GM21717 (cell line): ENCODE measurements at regions not wholly inside any gene's neighbourhood (a gene's known extent, or its start where the extent isn't known, plus 50 kb on each side); places are given as distances from the start of the nearest gene placed in this dataset.
"Not testable (repeated sequence)": the region's sequence is repeated elsewhere in the genome, so short reads cannot be mapped to it uniquely, and the experiment has no call there.

Experiments used
- ATAC-seq: cut with Tn5 transposase; IDR thresholded peaks from one replicate; pipeline ENCODE4 v1.9.1; 2021; ENCODE audit warnings: mild to moderate bottlenecking, moderate library complexity; ENCODE audit not compliant: unreplicated experiment

GRCh38 chr18:27311114-27311513 lies 126.0 kb upstream of the CHST9 start:
- no peak for ATAC-seq

DNA sequence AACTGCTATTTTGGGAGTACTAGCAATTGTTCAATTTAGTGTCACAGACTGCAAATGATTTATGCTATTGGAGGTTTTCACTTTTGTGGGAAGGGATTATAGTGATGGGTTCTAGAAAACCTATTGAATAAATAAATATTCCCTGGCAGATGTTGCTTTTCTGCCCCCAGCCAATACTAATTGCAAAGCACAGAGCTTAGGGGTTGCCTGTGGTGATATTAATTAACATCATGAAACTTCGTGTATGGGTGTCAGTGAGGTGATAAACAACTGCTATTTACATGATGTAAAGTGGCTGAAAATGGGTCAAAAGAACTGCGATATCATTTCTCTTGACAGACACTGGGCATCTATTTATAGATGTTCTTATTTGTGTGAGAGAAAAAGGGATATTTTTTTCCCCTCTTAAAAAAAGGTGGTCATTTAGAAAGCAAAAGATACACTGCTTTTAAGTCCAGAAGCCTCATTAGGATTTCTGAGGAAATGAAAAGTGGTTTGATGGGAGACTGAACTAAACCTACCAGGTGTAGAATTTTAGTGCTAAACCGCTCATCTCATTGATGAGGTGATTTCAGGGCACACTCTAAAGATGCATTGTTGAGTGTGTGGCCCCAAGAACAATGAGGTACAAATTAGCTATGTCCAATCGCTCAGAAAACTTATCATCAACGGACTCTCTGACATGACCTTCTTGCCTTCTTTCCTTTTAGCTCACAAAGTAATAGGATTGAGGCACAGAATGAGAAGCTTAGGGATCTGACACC lies 116.7 kb upstream of the CHST9 start:
- no peak for ATAC-seq

DNA sequence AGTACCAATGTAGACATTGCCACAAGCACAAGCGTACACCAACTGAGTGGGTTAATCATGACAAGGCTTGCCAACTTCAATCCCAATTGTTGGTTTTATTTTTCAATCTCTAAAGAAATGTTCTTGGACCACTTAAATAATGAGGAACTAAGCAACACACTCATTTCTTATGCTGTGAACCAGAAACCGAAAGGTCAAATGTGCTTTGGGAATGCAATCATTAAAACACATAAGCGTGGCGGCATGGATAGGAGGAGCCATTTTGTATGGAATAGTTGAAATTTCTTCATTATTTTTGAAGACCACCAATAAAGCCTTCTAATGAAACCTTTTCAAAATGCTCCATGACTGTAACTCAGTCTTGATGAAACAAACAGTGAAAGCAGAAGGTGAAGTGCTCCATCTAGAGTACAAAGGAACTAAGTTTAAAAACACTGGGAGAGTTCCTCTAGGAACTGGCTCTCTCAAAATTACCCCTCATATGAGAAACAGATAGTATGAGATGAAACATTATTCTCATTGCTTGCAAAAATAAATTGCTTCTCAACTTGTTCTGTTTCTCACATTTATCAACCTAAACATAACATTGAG lies 113.2 kb upstream of the CHST9 start:
- no peak for ATAC-seq

DNA sequence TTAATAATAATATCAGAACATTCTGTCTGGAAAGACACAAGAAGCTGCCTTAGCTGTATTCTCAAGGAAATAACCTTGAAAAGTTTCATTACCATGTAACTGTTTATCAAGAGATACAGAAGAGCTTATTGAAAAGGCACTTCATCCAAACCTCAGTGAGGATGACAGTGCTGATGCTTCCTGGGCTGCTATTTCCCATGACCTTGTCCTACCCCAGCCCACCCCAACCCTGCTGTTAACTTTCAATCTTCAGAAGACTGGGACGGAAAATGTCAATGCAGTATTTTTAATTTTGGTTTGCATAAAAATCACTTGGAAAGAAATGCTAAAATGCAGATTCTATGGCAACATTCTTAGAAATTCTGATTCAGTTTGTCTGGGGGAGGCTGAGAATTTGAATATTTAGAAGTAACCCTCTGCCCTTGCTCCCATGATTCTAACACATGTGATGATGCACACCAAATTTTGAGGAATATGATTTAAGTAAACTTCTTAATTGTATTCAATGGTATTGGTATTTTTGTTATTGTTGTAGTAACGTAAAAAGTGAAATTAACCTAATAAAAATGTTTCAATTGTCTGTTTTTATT lies 101.0 kb upstream of the CHST9 start:
- ATAC-seq: not testable (repeated sequence)

DNA sequence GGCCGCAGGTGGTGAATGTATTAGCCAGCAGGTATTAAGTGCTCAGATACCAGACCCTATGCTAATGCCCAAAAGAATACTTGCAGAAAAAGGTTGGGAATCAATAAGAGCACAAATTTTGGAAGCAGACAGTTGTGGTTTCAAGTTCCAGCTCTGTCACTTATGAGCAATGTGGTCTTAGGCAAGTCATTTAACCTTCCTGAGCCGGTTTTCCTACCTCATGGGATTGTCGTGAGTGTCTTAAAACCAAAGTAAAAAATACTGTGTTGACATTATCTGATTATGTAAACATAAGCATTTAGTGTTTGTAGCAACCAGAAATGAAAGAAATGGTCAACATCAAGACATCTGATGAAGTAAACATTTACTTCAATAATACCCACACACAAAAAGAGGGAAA lies 93.0 kb upstream of the CHST9 start:
- ATAC-seq: no peak

DNA sequence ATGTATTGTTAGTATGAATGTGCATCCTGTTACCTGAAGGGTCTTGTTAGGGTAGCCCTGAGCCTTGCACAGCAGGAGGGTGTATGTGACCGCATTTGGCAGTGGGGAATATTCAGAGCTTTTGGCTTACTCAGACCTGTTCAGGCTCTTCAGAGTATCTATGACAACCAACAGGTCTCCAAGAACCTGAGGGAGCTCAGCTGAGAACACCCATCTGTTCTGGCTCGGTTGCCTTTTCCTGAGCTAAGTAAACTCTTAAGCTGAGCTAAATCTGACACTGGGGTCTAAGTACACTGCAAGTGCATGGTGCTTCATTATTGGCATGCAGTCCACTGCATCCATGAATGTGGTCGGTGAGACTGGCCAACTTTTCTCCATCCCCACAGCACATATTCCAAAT lies 92.4 kb upstream of the CHST9 start:
- ATAC-seq: no peak

DNA sequence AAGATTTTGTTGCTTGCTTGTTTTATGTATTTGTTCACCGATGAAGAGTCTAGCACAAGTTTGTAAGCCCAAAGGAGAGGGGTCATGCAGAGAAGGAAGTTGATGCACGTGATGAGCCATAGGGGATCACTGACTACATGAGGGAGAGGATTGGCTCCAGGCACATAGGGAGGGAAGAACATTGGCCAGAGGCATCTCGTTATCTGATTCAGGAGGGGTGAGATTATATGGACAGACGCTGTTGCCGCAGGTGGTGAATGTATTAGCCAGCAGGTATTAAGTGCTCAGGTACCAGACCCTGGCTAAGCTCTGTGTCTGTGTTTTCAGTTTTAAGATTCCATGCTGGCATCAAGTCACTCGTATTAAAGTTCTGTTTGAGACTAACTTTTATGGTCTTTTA lies 91.8 kb upstream of the CHST9 start:
- ATAC-seq: no peak

GRCh38 chr18:27276479-27276878 lies 91.4 kb upstream of the CHST9 start:
- ATAC-seq: no peak

DNA sequence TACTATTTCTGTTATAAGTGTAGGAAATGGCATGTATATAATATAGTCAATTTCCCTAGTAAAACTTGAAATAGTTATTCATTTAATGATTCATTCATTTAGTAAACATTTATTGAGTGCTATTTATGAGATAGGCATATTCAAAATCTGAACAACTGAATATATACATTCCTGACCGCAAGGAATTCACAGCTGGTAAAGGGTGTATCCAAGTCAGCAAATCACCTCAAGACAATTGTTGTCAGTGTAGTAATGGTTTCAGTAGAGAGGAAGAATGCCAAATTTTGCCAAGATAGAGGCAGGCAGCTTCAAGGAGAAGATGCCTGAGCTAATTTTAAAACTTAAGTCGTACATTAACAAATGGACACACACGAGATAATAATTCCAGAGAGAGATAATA lies 89.8 kb upstream of the CHST9 start:
- ATAC-seq: no peak

DNA sequence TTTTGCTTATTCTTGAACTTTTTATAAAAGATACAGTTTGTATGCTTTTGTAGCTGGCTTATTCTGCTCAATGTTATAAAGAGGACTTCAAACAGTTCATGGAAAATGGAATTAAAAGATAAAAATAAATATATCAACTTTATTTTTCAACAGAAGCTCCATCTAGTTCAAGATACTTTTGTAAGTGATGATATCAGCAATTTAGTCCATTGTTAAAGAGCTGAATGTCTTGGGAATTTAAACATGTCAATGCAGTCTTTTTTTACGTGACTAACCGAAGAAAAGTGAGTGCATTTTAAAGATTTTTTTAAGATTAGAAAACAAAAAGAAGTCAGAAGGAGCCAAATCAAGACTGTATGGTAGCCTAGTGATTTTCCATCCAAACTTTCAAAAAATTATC lies 85.4 kb upstream of the CHST9 start:
- no peak for ATAC-seq

DNA sequence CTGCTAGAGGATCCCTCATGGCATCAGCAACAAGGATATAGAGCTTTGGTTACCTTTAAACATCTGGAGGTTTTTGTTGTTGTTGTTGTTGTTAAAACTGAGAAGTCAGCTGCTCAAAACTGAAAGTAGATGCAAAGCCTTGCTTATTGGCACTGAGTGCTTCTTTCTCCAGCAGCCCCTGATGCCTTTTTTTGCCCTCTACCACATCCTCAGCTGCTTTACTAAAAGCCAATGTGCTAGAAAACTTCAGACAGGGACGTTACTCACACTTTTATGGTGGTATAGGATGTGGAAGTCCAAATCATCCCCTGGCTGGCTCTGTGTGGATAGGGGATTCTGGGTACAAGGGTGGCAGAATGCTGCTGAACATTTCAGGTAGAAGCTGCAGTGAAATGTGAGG lies 78.3 kb upstream of the CHST9 start:
- no peak for ATAC-seq

- no peak for ATAC-seq
Measured at GRCh38 chr18:27261769-27262549, 76.9 kb upstream of the CHST9 start.

DNA sequence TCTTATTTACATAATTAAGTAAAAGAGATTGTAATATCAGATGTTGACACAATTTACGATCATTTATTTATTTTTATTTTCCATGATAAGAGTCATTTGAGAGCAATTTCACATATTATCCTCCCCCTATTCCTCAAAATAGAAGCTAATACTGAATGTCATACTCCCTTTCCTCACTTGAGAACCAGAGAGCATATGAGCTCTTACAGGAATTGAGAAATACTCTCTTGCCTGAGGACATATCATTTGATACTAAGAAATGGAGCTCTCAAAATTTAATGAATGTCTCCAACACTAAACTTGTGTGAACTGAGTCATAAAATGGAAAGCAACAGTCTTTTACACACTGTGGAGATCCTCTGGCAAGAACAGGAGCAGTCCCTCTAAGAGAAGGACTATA lies 68.5 kb upstream of the CHST9 start:
- no peak for ATAC-seq

DNA sequence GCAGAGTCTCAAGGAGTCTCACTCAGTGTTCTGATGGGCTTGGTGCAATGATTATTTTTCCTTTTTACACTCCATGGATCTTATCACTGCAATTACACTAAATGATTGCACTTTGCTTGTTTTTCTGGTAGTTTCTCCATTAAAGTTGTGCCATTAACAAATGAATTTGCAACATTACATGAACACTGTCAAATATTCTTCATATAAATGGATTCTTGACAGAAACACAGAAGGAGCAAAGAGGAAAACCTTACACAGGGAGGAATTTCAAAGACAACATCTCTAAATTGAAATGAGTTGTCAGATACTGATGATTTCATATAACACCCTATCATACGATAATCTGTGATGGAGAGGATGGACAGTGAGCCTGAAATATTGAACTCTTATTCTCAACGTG lies 65.4 kb upstream of the CHST9 start:
- no peak for ATAC-seq

- no peak for ATAC-seq
Measured at GRCh38 chr18:27249933-27250332, 64.8 kb upstream of the CHST9 start.

DNA sequence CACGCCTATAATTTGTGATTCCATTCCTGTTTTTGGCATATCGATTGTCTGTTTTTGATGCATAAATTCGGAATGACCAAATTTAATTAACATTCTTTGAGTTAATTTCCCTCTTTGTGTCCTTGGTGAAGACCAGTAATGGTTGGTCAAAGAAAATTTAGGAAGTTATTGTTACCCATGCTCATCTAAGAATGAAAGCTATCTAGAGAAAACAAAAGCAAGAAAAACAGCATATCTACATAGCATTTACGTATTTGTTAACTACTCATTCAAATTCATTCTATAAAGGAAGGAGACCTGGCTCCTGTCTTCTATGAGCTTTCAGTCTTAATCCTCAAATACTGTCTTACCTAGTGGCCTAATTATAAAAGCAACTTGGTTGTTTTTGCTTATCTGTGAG lies 59.2 kb upstream of the CHST9 start:
- no peak for ATAC-seq

- ATAC-seq: no peak
Measured at GRCh38 chr18:27242392-27243047, 57.4 kb upstream of the CHST9 start.

GRCh38 chr18:27240383-27240782 lies 55.3 kb upstream of the CHST9 start:
- ATAC-seq: no peak

GRCh38 chr18:27239669-27240068 lies 54.6 kb upstream of the CHST9 start:
- ATAC-seq: no peak

DNA sequence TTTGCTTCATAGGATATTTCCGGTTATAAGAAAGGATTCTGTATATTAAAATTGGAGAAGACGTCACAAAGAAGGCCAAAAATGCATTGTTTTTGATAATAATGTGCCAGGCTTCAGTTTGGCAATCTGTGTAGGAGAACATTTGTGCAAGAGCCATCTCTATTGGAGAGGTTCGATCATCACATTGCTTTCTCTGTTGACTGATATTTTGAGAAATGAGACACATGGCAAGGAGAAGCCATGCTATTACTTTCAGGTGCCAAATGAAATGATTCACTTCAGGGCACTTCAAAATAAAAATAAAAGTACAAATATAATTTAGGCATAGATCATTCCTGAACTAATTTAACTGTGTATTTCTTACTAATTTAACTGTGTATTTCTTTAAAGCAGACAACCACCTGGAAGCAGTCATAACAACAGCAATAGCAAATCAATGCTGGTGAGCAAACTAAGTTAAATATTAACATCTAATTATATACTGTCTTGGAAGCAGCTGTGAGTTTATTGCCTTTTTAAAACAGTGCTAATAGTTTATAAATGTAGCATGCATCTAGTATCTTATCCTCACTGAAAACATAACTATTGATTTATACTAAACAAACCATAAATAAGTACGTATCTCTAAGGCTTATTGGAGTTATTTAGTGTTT lies 50.2 kb upstream of the CHST9 start:
- no peak for ATAC-seq
